Loucy (cell line): ENCODE measurements at regions not wholly inside any gene's neighbourhood (a gene's known extent, or its start where the extent isn't known, plus 50 kb on each side); places are given as distances from the start of the nearest gene placed in this dataset.

Source experiments
- CTCF ChIP-seq: fragments of 200-600 bp; sonication (generic); conservative IDR thresholded peaks from 2 replicates; pipeline ENCODE4 v1.5.1; 2014; ENCODE audit warnings: mild to moderate bottlenecking, antibody characterized with exemption, low read length
- EZH2phosphoT487 ChIP-seq: fragments of 200-600 bp; IDR thresholded peaks from 2 replicates; pipeline ENCODE4 v1.6.1; 2018; ENCODE audit warnings: antibody characterized with exemption, mild to moderate bottlenecking, moderate library complexity, borderline replicate concordance

- TF ChIP-seq CTCF (no peak), EZH2phosphoT487 (no peak)
Observed at GRCh38 chr14:27175489-27175888, 577.7 kb upstream of the NOVA1 start.
